Coronary artery (tissue), 2 donors: ENCODE measurements at regions not wholly inside any gene's neighbourhood (a gene's known extent, or its start where the extent isn't known, plus 50 kb on each side); places are given as distances from the start of the nearest gene placed in this dataset.

Experiments used
- DNase-seq: peaks from one replicate; pipeline ENCODE4 v3.0.0-alpha.2; 2017; ENCODE audit warnings: low spot score
- H3K27ac ChIP-seq, 2 donors: fragments of 200-600 bp; sonication (generic); one replicate each; pipeline ENCODE4 v1.5.1; 2016 to 2019
- H3K4me3 ChIP-seq: fragments of 200-600 bp; sonication (generic); 2 replicates; pipeline ENCODE4 v1.5.1; 2016; ENCODE audit warnings: mild to moderate bottlenecking, moderate library complexity
- CTCF ChIP-seq: fragments of 200-600 bp; sonication (generic); IDR thresholded peaks from one replicate; pipeline ENCODE4 v1.5.1; 2019; ENCODE audit warnings: antibody characterized with exemption

GRCh38 chr13:105538346-105538745 lies 997.1 kb downstream of the EFNB2 start:
- no peak overlapping the region for H3K4me3 ChIP-seq
- TF ChIP-seq CTCF, result no peak
- H3K27ac ChIP-seq, result no peak overlapping the region
- no peak for DNase-seq

GRCh38 chr13:105537113-105537512 lies 998.3 kb downstream of the EFNB2 start:
- no peak for DNase-seq

GRCh38 chr13:105530468-105530867 lies 1005.0 kb downstream of the EFNB2 start:
- TF ChIP-seq CTCF, result no peak
- no peak overlapping the region for H3K4me3 ChIP-seq
- H3K27ac ChIP-seq, result no peak overlapping the region
- DNase-seq, result no peak

More at GRCh38 chr13:105537113-105537512, 998.3 kb downstream of the EFNB2 start:
- H3K27ac ChIP-seq, result no peak overlapping the region
- no peak overlapping the region for H3K4me3 ChIP-seq
- no peak for TF ChIP-seq CTCF

DNA sequence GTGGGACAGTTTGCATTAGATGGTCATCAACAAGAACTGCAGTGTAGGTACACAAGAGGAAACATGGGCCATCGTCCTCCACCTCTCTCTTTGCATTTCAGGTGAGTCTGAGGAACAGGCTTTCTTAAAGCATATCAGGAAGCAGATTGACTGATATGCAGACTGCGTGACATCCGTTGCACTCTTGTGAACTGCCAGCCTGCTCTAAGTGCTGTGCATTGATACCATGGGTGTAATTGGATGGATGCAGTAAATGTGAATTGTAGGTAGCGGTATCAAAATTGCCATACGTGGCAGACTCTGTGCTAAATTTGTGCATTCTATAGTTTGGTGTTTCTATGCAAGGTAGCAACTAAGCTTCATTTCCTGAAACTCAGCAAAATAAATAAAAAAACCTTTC lies 1008.3 kb downstream of the EFNB2 start:
- TF ChIP-seq CTCF, result no peak
- no peak overlapping the region for H3K27ac ChIP-seq
- H3K4me3 ChIP-seq, result no peak overlapping the region
- DNase-seq, result no peak

GRCh38 chr13:105519771-105520170 lies 1015.7 kb downstream of the EFNB2 start:
- no peak for TF ChIP-seq CTCF
- Histone ChIP-seq H3K27ac (no peak overlapping the region), H3K4me3 (no peak overlapping the region)
- DNase-seq, result no peak

- H3K4me3 ChIP-seq, result no peak overlapping the region
- TF ChIP-seq CTCF, result no peak
- no peak for DNase-seq
- no peak overlapping the region for H3K27ac ChIP-seq
Observed at GRCh38 chr13:105518086-105518485, 1017.4 kb downstream of the EFNB2 start.

DNA sequence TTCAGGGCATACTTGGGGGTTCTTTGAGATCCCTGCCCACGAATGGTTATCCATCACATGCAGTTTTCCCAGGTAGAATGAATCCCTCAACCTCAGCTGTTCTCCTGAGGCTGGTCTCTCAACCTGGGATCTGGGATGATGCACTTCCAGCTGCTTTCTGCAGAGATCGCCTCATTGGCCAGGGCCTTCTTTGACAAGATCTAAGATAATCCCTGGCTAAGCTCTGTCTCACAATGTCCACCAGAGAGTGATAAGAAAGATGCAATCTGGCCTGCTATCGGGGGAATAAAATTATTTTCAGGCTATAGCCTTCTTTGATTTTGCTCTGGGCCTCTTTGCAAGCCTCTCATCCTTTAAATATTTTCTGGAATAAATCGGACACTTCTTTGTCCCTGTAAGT lies 1021.1 kb downstream of the EFNB2 start:
- Histone ChIP-seq H3K27ac (no peak overlapping the region), H3K4me3 (no peak overlapping the region)
- DNase-seq, result no peak
- TF ChIP-seq CTCF, result no peak
